SK-N-SH (cell line): ENCODE measurements at regions not wholly inside any gene's neighbourhood (a gene's known extent, or its start where the extent isn't known, plus 50 kb on each side); places are given as distances from the start of the nearest gene placed in this dataset.

Experiments
- CTCF ChIA-PET: fragments of 300-600, 350-600 bp; formaldehyde crosslinking; extraction: SDS; loops from one replicate; lab custom pipeline; 2021; lab: Yijun Ruan, JAX
- POLR2A ChIA-PET: fragments of 350-600 bp; sonication (Branson Sonifier 250); formaldehyde crosslinking; extraction: SDS; loops from one replicate; lab custom pipeline; 2020; ENCODE audit warnings: antibody characterized with exemption, inconsistent platforms; lab: Yijun Ruan, JAX
- DNase-seq: peaks from one replicate; pipeline ENCODE4 v3.0.0; 2012
- H2AFZ ChIP-seq: fragments of 200-600 bp; sonication (generic); 2 replicates; pipeline ENCODE4 v1.8.1; 2016; ENCODE audit warnings: antibody characterized with exemption, mild to moderate bottlenecking, low read depth
- H3F3A ChIP-seq: fragments of 200-600 bp; sonication (generic); replicated peaks from 2 replicates; pipeline ENCODE3; 2016; ENCODE audit warnings: antibody characterized with exemption, mild to moderate bottlenecking; ENCODE audit not compliant: insufficient read depth
- H3K27ac ChIP-seq, 2 experiments: fragments of 200-500 bp in 1 of 2; fragments of 200-600 bp in 1 of 2; sonication (Bioruptor generic) in 1 of 2; sonication (generic), shearing (Covaris generic) in 1 of 2; 2 replicates each; pipeline versions ENCODE4 v1.5.1 to v1.6.1; 2014 to 2016; ENCODE audit warnings: low read depth in 2 of 2, inconsistent platforms in 1 of 2, low read length in 1 of 2, mild to moderate bottlenecking in 1 of 2, mixed read lengths in 1 of 2
- H3K27me3 ChIP-seq: fragments of 200-600 bp; sonication (generic), shearing (Covaris generic); 2 replicates; pipeline ENCODE4 v1.6.1; 2016; ENCODE audit warnings: mixed run types; ENCODE audit not compliant: insufficient read depth
- H3K36me3 ChIP-seq, 2 experiments: fragments of 200-500 bp in 1 of 2; fragments of 200-600 bp in 1 of 2; sonication (Bioruptor generic) in 1 of 2; sonication (generic) in 1 of 2; replicated peaks in 1 of 2; 2 replicates each; pipeline versions ENCODE3 to v1.5.1; 2014 to 2016; ENCODE audit warnings: low read length in 1 of 2, mild to moderate bottlenecking in 1 of 2; ENCODE audit not compliant: insufficient read depth in 2 of 2, control insufficient read depth in 1 of 2
- H3K4me1 ChIP-seq, 2 experiments: fragments of 200-500 bp in 1 of 2; fragments of 200-600 bp in 1 of 2; sonication (Bioruptor generic) in 1 of 2; sonication (generic), shearing (Covaris generic) in 1 of 2; 2 replicates each; pipeline versions ENCODE4 v1.5.1 to v1.6.1; 2014 to 2016; ENCODE audit warnings: low read depth in 1 of 2, low read length in 1 of 2, mixed run types in 1 of 2; ENCODE audit not compliant: insufficient read depth in 2 of 2, control insufficient read depth in 1 of 2
- H3K4me2 ChIP-seq: fragments of 200-600 bp; sonication (generic), shearing (Covaris generic); 2 replicates; pipeline ENCODE4 v1.6.1; 2017; ENCODE audit warnings: mixed run types
- H3K4me3 ChIP-seq, 2 experiments: fragments of 200-500 bp in 1 of 2; fragments of 200-600 bp in 1 of 2; sonication (Bioruptor generic) in 1 of 2; sonication (generic), shearing (Covaris generic) in 1 of 2; 2 replicates each; pipeline versions ENCODE4 v1.5.1 to v1.8.1; 2014 to 2016; ENCODE audit warnings: low read depth in 2 of 2, inconsistent platforms in 1 of 2, low read length in 1 of 2, mild to moderate bottlenecking in 1 of 2, mixed read lengths in 1 of 2, moderate library complexity in 1 of 2
- H3K79me2 ChIP-seq: fragments of 200-600 bp; sonication (generic); 2 replicates; pipeline ENCODE4 v1.8.1; 2017; ENCODE audit warnings: mild to moderate bottlenecking; ENCODE audit not compliant: insufficient read depth
- H3K9ac ChIP-seq: fragments of 200-600 bp; sonication (generic); 2 replicates; pipeline ENCODE4 v1.6.1; 2017; ENCODE audit warnings: mixed run types
- H3K9me2 ChIP-seq: fragments of 200-600 bp; sonication (generic); 2 replicates; pipeline ENCODE4 v1.6.1; 2017; ENCODE audit warnings: mixed run types
- H3K9me3 ChIP-seq: fragments of 200-600 bp; sonication (generic); 2 replicates; pipeline ENCODE4 v1.6.1; 2017; ENCODE audit warnings: mixed run types, mild to moderate bottlenecking, moderate library complexity
- H4K20me1 ChIP-seq: fragments of 200-600 bp; sonication (generic); 2 replicates; pipeline ENCODE4 v1.6.1; 2017; ENCODE audit warnings: mild to moderate bottlenecking, mixed run types; ENCODE audit not compliant: insufficient read depth
- CHD2 ChIP-seq: fragments of 150-350 bp; IDR thresholded peaks from 2 replicates; pipeline ENCODE4 v1.6.1; 2018; ENCODE audit warnings: low read length; ENCODE audit not compliant: partially characterized antibody
- FOSL2 ChIP-seq: IDR thresholded peaks from 2 replicates; pipeline ENCODE4 v1.4.0; 2012; ENCODE audit warnings: low read depth, mild to moderate bottlenecking, moderate library complexity, borderline replicate concordance
- FOXJ3 ChIP-seq: sonication (generic); formaldehyde crosslinking; IDR thresholded peaks from 2 replicates; pipeline ENCODE4 v1.5.1; 2020; ENCODE audit warnings: mild to moderate bottlenecking, missing genetic modification reagents
- FOXM1 ChIP-seq: IDR thresholded peaks from 2 replicates; pipeline ENCODE4 v1.4.0; 2012; ENCODE audit warnings: low read depth, mild to moderate bottlenecking
- GABPA ChIP-seq: IDR thresholded peaks from 2 replicates; pipeline ENCODE4 v1.4.0; 2012; ENCODE audit warnings: low read depth, mild to moderate bottlenecking
- GATA2 ChIP-seq: sonication (generic); formaldehyde crosslinking; IDR thresholded peaks from 2 replicates; pipeline ENCODE4 v1.5.0; 2020; ENCODE audit warnings: mild to moderate bottlenecking, missing genetic modification reagents
- JUND ChIP-seq: IDR thresholded peaks from 2 replicates; pipeline ENCODE4 v1.4.0; 2012
- MXI1 ChIP-seq: IDR thresholded peaks from 2 replicates; pipeline ENCODE4 v1.6.1; 2012; ENCODE audit warnings: mild to moderate bottlenecking, low read depth, low read length, improper control_type of control experiment
- POLR2AphosphoS5 ChIP-seq: IDR thresholded peaks from 2 replicates; pipeline ENCODE4 v1.6.1; 2012; ENCODE audit warnings: low read depth, low read length
- RXRA ChIP-seq: IDR thresholded peaks from 2 replicates; pipeline ENCODE4 v1.4.0; 2012; ENCODE audit warnings: low read depth, mild to moderate bottlenecking, borderline replicate concordance
- TAF1 ChIP-seq: IDR thresholded peaks from 2 replicates; pipeline ENCODE4 v1.6.1; 2012; ENCODE audit warnings: low read depth, mild to moderate bottlenecking, low read length, moderate library complexity, borderline replicate concordance
- TEAD4 ChIP-seq: IDR thresholded peaks from 2 replicates; pipeline ENCODE4 v1.4.0; 2012; ENCODE audit warnings: mild to moderate bottlenecking, borderline replicate concordance; ENCODE audit not compliant: insufficient read depth
- YY1 ChIP-seq: IDR thresholded peaks from 2 replicates; pipeline ENCODE4 v1.4.0; 2012; ENCODE audit warnings: low read depth, mild to moderate bottlenecking
- WGBS: methylation state at CpG from one replicate; pipeline ENCODE4 v1.1.6; 2017; ENCODE audit warnings: low lambda C conversion rate; 5-methylcytosine and 5-hydroxymethylcytosine counted together
- TF ChIP-seq, protein P1 (sequence below): fragments of 150-350 bp; IDR thresholded peaks from 2 replicates; pipeline ENCODE4 v1.6.1; 2016; ENCODE audit warnings: mild to moderate bottlenecking, low read depth, low read length
- TF ChIP-seq, protein P2 (sequence below): IDR thresholded peaks from 2 replicates; pipeline ENCODE4 v1.4.0; 2012; ENCODE audit warnings: low read depth, borderline replicate concordance
- TF ChIP-seq, protein P3 (sequence below): IDR thresholded peaks from 2 replicates; pipeline ENCODE4 v1.4.0; 2012; ENCODE audit warnings: low read depth, borderline replicate concordance
- TF ChIP-seq, protein P4 (sequence below): IDR thresholded peaks from 2 replicates; pipeline ENCODE4 v1.4.0; 2012; ENCODE audit warnings: low read depth
- TF ChIP-seq, protein P5 (sequence below): IDR thresholded peaks from 2 replicates; pipeline ENCODE4; 2012

DNA sequence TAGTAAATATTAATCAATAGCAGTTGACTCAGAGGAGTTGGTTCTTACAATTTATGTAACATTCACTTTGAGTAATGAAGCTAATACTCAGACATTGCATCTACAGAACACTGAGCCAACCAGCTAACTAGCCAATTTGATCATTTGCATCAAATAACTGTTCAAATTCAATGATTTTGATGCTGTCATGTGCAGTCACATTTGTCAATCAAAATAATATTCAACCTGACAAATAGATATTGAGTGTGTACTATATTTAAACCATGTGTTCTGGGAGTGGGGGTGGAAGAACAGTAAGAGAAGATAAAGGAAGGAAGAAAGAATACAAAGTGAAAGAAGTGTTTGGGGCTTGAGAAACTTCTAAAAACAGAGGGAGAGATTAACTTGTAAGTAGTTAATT is 277.2 kb upstream of the ARHGEF26 start (continued):
- TF ChIP-seq GATA2 (CRISPR knock-in tag) = no peak
- no peak for TF ChIP-seq GABPA
- no peak for TF ChIP-seq TAF1
- TF ChIP-seq FOSL2 = no peak
- no peak for TF ChIP-seq MXI1
- TF ChIP-seq TEAD4 = no peak
- TF ChIP-seq, protein P1, sequence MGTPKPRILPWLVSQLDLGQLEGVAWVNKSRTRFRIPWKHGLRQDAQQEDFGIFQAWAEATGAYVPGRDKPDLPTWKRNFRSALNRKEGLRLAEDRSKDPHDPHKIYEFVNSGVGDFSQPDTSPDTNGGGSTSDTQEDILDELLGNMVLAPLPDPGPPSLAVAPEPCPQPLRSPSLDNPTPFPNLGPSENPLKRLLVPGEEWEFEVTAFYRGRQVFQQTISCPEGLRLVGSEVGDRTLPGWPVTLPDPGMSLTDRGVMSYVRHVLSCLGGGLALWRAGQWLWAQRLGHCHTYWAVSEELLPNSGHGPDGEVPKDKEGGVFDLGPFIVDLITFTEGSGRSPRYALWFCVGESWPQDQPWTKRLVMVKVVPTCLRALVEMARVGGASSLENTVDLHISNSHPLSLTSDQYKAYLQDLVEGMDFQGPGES = no peak
- TF ChIP-seq, protein P2, sequence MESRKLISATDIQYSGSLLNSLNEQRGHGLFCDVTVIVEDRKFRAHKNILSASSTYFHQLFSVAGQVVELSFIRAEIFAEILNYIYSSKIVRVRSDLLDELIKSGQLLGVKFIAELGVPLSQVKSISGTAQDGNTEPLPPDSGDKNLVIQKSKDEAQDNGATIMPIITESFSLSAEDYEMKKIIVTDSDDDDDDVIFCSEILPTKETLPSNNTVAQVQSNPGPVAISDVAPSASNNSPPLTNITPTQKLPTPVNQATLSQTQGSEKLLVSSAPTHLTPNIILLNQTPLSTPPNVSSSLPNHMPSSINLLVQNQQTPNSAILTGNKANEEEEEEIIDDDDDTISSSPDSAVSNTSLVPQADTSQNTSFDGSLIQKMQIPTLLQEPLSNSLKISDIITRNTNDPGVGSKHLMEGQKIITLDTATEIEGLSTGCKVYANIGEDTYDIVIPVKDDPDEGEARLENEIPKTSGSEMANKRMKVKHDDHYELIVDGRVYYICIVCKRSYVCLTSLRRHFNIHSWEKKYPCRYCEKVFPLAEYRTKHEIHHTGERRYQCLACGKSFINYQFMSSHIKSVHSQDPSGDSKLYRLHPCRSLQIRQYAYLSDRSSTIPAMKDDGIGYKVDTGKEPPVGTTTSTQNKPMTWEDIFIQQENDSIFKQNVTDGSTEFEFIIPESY = no peak

DNA sequence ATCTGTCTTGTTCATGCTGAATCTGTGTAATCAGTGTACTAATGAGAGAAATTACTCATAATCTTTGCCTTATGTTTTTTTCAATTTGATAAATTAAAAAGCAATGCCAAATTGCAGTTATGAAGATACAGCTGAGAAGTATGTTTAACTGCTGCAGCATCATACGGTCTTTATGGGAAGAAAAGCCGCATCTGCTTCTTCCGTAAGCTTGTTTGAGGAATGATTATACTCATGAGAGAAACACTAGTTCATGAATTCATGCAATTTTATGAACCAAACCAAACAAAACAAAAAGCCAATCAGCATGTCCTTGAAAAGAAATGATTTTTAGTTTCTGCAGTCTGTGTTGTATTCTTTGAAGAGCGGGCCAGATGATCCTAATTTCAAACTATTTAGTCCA is 275.9 kb upstream of the ARHGEF26 start:
- 55% methylated on average over 4 of the region's 4 CpGs for WGBS
- POLR2A ChIA-PET = no interaction called here

DNA sequence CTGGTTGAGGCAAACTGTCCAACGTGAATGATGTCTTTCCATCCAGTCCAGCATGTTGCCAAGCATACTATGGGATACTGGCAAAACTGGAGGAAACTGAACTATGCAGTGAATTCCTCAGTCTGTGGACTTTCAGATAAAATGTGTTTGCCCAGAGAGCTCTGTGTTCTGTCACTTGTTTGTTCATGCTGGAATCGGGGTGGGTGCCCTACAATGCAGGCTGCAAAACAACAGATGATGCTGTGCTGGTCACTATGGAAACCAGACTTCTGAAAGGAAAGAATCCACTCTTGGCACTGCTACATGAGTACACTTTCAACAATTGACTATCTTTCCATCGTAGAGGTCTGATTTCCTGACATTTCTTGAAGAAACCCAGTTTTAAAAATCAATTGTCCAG is 272.5 kb upstream of the ARHGEF26 start:
- Histone ChIP-seq H3K9me2 (no peaks in the 10 kb centered on the region), H3K9ac (no peak overlapping the region), H3K9me3 (no peaks in the 10 kb centered on the region), H3K4me2 (no peak overlapping the region), H3K4me1 (no peaks in the 10 kb centered on the region; a peak in 1 of 4 replicates), H4K20me1 (no peaks in the 10 kb centered on the region), H3F3A (no peaks in the 10 kb centered on the region), H3K4me3 (no peak overlapping the region), H3K79me2 (no peaks in the 10 kb centered on the region), H2AFZ (no peak overlapping the region), H3K27me3 (no peaks in the 10 kb centered on the region; the same call in 1 of the 2 replicates), H3K27ac (no peak overlapping the region), H3K36me3 (no peaks in the 10 kb centered on the region)
- peak; percentile 6 for DNase-seq
- POLR2A ChIA-PET = no interaction called here
- CTCF ChIA-PET = no interaction called here
- WGBS = 23% methylated on average over 3 of the region's 3 CpGs
- no peak for TF ChIP-seq RXRA
- TF ChIP-seq, protein P3, sequence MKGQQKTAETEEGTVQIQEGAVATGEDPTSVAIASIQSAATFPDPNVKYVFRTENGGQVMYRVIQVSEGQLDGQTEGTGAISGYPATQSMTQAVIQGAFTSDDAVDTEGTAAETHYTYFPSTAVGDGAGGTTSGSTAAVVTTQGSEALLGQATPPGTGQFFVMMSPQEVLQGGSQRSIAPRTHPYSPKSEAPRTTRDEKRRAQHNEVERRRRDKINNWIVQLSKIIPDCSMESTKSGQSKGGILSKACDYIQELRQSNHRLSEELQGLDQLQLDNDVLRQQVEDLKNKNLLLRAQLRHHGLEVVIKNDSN = no peak
- no peak for TF ChIP-seq POLR2AphosphoS5
- TF ChIP-seq, protein P4, sequence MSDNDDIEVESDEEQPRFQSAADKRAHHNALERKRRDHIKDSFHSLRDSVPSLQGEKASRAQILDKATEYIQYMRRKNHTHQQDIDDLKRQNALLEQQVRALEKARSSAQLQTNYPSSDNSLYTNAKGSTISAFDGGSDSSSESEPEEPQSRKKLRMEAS = no peak
- no peak for TF ChIP-seq YY1
- TF ChIP-seq FOXJ3 (CRISPR knock-in tag) = no peak
- TF ChIP-seq CHD2 = no peak
- TF ChIP-seq, protein P2 = no peak
- TF ChIP-seq, protein P5, sequence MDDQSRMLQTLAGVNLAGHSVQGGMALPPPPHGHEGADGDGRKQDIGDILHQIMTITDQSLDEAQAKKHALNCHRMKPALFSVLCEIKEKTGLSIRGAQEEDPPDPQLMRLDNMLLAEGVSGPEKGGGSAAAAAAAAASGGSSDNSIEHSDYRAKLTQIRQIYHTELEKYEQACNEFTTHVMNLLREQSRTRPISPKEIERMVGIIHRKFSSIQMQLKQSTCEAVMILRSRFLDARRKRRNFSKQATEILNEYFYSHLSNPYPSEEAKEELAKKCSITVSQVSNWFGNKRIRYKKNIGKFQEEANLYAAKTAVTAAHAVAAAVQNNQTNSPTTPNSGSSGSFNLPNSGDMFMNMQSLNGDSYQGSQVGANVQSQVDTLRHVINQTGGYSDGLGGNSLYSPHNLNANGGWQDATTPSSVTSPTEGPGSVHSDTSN = no peak

More for the DNA sequence above, 275.9 kb upstream of the ARHGEF26 start:
- Histone ChIP-seq H3K9me2 (no peaks in the 10 kb centered on the region), H3K79me2 (no peaks in the 10 kb centered on the region), H3K27me3 (no peaks in the 10 kb centered on the region; the same call in 1 of the 2 replicates), H3K9ac (no peak overlapping the region), H2AFZ (no peak overlapping the region), H3K27ac (no peak overlapping the region), H3K4me1 (no peaks in the 10 kb centered on the region; a peak in 1 of 4 replicates), H3K4me2 (no peak overlapping the region), H3K9me3 (no peaks in the 10 kb centered on the region), H4K20me1 (no peaks in the 10 kb centered on the region), H3K4me3 (no peak overlapping the region), H3F3A (no peaks in the 10 kb centered on the region), H3K36me3 (no peaks in the 10 kb centered on the region)
- CTCF ChIA-PET = no interaction called here
- TF ChIP-seq JUND = no peak
- no peak for TF ChIP-seq FOXM1
- no peak for DNase-seq
